Fibroblast of villous mesenchyme (primary cell): ENCODE measurements at regions not wholly inside any gene's neighbourhood (a gene's known extent, or its start where the extent isn't known, plus 50 kb on each side); places are given as distances from the start of the nearest gene placed in this dataset.

Experiments used
- DNase-seq: peaks from one replicate; pipeline ENCODE4 v3.0.0-alpha.2; 2010; ENCODE audit warnings: low read depth
- H3K4me3 ChIP-seq: 2 replicates; pipeline ENCODE4 v1.5.1; 2011; ENCODE audit warnings: low read depth, mild to moderate bottlenecking, low read length
- TF ChIP-seq, protein P1 (sequence below): IDR thresholded peaks from 2 replicates; pipeline ENCODE4 v1.5.1; 2012; ENCODE audit warnings: low read depth, mild to moderate bottlenecking, low read length; ENCODE audit not compliant: insufficient read depth

GRCh38 chr9:88197781-88198340 lies 59.6 kb upstream of the SPATA31C2 start:
- peak; percentile 97 for DNase-seq
- H3K4me3 ChIP-seq, result peak overlapping the region; percentile 38
- TF ChIP-seq, protein P1, sequence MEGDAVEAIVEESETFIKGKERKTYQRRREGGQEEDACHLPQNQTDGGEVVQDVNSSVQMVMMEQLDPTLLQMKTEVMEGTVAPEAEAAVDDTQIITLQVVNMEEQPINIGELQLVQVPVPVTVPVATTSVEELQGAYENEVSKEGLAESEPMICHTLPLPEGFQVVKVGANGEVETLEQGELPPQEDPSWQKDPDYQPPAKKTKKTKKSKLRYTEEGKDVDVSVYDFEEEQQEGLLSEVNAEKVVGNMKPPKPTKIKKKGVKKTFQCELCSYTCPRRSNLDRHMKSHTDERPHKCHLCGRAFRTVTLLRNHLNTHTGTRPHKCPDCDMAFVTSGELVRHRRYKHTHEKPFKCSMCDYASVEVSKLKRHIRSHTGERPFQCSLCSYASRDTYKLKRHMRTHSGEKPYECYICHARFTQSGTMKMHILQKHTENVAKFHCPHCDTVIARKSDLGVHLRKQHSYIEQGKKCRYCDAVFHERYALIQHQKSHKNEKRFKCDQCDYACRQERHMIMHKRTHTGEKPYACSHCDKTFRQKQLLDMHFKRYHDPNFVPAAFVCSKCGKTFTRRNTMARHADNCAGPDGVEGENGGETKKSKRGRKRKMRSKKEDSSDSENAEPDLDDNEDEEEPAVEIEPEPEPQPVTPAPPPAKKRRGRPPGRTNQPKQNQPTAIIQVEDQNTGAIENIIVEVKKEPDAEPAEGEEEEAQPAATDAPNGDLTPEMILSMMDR, result no peak

DNA sequence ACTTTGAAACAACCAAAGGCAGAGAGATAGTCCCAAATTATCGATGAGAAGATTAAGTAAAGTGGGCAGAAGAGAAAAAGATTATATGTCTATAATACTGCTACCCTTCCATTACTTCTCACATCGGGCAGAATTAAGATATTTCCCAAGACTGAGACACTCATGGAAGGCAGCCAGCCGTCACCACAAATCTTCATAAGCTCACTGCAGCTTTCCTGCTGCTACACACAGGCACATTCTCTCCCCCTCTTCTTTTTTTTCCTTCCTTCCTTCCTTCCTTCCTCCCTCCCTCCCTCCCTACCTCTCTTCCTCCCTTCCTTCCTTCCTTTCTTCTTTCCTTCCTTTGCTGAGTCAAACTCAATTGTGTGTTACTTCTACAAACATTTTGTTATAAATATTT lies 58.7 kb upstream of the SPATA31C2 start:
- DNase-seq, result peak; percentile 90
- H3K4me3 ChIP-seq, result no peak overlapping the region
- TF ChIP-seq, protein P1, result no peak

DNA sequence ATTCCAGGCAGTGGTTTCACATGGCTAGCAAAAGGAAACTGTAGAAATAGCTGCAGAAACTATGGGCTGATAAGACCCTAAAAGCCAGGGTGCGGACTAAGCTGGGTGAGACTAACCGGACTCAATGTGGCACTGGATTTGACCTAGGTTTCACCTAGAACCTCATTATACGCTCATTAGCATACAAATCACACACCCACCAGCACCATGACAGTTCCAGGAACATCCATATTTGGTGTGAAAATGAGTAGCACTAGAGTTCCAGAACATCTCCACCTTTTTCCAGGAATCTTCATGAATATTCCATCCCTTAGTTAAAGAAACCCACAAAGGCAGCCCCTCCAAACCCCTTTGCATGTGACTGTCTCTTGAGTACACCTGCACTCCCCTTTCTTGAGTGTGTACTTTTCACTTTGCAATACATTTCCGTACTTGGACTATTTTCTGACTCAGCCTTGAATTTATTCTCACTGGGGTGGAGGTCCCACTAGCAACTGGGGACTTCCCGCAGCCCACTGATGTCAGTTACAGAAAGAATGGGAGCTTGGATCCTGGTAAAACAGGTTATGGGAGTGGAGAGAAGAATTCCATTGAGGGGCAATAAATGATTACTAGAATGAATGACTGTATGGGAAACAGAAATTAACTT lies 58.0 kb upstream of the SPATA31C2 start:
- no peak for DNase-seq
- no peak overlapping the region for H3K4me3 ChIP-seq
- TF ChIP-seq, protein P1, result no peak

DNA sequence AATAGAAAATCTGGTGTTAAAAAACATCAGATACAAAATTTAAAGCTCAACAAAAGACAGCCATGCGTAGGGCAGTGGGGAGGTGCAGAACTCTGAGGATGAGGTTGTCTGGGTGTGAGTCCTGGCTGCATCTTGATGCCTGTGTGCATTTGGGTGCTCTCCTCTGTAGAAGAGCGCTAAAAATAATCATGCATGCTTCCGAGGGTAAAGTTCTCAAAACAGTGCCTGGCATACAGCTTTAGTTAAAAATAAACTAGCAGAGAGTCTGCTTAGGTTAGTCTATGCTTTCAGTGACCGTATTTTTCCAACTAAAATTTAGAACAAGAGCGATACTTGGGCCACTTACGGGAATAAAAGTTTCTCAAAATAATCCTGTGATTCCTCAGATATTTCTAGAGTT lies 55.5 kb upstream of the SPATA31C2 start:
- TF ChIP-seq, protein P1, result no peak
- no peak overlapping the region for H3K4me3 ChIP-seq
- no peak for DNase-seq

GRCh38 chr9:88191456-88191855 lies 53.2 kb upstream of the SPATA31C2 start:
- TF ChIP-seq, protein P1, result no peak
- no peak for DNase-seq
- no peak overlapping the region for H3K4me3 ChIP-seq

GRCh38 chr9:88189371-88189770 lies 51.1 kb upstream of the SPATA31C2 start:
- DNase-seq, result no peak
- TF ChIP-seq, protein P1, result no peak
- no peak overlapping the region for H3K4me3 ChIP-seq
